ENCODE measurements at regions not wholly inside any gene's neighbourhood (a gene's known extent, or its start where the extent isn't known, plus 50 kb on each side); places are given as distances from the start of the nearest gene placed in this dataset.
"Not testable (repeated sequence)": the region's sequence is repeated elsewhere in the genome, so short reads cannot be mapped to it uniquely, and the experiment has no call there.

DNA sequence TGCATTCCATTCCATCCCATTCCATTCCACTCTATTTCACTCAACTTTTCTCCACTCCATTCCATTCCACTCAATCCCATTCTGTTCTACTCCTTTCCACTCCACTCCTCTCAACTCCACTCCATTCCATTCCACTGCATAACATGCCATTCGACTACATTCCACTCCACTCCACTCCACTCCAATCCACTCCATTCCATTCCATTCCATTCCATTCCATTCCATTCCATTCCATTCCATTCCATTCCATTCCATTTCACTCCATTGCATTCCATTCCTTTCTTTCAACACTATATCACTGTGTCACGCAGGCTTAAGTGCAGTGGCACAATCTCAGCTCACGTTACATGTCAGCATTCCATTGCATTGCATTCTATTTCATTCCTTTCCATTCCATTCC lies 1430.4 kb downstream of the TSPY10 start:
- not testable (repeated sequence) for DNase-seq (ENCODE audit: low spot score)

DNA sequence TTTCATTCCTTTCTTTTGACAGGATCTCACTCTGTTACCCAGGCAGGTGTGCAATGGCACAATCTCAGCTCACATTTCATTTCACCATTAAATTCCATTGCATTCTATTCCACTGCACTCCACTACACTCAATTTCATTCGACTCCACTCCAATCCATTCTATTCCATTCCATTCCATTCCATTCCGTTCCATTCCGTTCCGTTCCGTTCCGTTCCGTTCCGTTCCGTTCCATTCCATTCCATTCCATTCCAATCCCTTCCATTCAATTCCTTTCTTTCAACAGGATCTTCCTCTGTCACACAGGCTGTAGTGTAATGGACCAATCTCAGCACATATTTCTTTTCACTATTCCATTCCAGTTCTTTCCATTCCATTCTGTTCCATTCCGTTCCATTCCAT lies 1445.7 kb downstream of the TSPY10 start:
- no peak for DNase-seq (ENCODE audit: low spot score)

DNA sequence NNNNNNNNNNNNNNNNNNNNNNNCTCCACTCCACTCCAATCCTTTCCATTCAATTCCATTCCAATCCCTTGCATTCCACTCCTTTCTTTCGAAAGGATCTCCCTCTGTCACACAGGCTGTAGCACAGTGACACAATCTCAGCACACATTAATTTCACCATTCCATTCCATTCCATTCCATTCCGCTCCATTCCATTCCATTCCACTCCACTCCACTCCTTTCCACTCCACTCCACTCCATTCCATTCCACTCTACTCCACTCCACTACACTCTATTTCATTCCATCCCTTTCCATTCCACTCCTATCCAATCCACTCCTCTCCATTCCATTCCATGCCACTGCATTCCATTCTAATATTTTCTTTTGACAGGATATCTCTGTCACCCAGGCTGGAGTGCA lies 1459.0 kb downstream of the TSPY10 start:
- no peak for DNase-seq (ENCODE audit: low spot score)

DNA sequence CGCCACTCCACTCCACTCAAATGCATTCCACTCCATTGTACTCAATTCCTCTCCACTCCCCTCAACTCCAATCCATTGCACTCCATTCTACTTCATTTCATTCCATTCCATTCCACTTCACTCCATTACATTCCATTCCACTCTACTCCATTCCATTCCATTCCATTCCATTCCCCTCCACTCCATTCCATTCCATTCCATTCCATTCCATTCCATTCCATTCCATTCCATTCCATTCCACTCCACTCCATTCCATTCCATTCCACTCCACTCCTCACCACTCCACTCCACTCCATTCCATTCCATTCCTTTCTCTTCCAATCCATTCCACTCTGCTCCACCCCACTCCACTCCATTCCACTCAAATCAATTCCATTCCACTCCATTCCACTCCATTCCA lies 1459.9 kb downstream of the TSPY10 start:
- no peak for DNase-seq (ENCODE audit: low spot score)

GRCh38 chrY:10993955-10994354 lies 1466.3 kb downstream of the TSPY10 start:
- no peak for DNase-seq (ENCODE audit: low spot score)

- DNase-seq (ENCODE audit: low spot score) = not testable (repeated sequence)
These were observed 1472.0 kb downstream of the TSPY10 start for GRCh38 chrY:10999715-11000114.

DNA sequence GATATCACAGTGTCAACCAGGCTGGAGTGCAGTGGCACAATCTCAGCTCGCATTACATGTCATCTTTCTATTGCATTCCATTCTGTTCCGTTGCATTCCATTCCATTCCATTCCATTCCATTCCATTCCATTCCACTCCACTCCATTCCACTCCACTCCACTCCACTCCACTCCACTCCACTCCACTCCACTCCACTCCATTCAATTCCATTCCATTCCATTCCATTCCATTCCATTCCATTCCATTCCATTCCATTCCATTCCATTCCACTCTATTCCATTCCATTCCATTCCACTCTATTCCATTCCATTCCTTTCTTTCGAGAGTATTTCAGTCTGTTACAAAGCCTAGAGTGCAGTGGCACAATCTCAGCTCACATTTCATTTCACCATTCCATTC lies 1486.5 kb downstream of the TSPY10 start:
- DNase-seq (ENCODE audit: low spot score) = not testable (repeated sequence)

DNA sequence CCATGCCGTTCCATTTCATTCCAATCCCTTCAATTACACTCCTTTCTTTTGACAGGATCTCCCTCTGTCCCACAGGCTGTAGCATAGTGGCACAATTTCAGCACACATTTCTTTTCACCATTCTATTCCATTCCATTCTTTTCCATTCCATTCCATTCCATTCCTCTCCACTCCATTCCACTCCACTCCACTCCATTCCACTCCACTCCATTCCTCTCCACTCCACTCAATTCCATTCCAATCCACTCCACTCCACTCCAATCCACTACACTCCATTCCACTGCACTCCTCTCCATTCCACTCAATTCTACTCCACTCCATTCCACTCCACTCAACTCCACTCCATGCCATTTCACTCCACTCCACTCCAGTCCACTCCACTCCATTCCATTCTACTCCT lies 1495.1 kb downstream of the TSPY10 start:
- DNase-seq (ENCODE audit: low spot score) = no peak

- no peak for DNase-seq (ENCODE audit: low spot score)
These were observed 1516.7 kb downstream of the TSPY10 start for GRCh38 chrY:11044234-11044883.

DNA sequence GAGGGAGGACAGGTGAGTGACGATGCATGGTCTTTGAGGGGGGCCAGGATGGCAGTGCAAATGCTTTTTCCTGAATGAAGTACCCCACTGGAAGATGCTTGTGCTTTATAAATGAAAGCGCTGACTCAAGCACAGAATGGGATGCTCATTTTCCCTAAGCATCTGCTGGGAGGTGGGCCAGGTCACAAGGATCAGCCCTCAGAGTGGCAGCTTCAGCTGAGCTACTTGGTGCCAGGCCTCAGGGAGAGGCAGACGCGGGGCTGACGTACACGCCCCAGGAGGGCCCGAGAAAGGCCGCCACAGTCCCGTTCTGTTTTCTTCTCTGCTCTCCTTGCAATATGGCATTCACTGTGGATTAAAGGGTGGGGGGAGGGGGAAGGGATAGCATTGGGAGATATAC lies 1535.8 kb downstream of the TSPY10 start:
- no peak for DNase-seq (ENCODE audit: low spot score)

- no peak for DNase-seq (ENCODE audit: low spot score)
These were observed 1536.3 kb downstream of the TSPY10 start for GRCh38 chrY:11063960-11064359.

DNA sequence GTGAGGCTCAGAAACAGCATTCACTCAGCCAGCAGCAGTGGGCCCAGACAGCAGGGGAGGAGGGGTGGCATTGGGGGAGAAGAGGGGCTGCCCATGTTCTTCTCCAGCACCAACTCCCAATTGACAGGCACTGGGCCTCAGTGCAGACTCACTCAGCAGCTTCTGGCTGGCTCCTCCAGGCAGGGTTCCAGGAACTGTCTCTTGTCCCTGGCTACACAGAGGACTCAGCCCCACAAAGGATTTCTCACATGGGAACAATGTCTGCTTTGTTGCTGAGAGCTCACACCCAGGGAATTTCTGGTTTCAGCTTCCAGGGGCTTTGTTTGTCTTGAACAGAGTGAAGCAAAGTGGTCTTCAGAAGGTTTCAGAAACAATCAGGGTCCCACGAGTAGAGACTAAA lies 1536.7 kb downstream of the TSPY10 start:
- DNase-seq (ENCODE audit: low spot score) = no peak

GRCh38 chrY:11069271-11069670 lies 1541.6 kb downstream of the TSPY10 start:
- no peak for DNase-seq (ENCODE audit: low spot score)

DNA sequence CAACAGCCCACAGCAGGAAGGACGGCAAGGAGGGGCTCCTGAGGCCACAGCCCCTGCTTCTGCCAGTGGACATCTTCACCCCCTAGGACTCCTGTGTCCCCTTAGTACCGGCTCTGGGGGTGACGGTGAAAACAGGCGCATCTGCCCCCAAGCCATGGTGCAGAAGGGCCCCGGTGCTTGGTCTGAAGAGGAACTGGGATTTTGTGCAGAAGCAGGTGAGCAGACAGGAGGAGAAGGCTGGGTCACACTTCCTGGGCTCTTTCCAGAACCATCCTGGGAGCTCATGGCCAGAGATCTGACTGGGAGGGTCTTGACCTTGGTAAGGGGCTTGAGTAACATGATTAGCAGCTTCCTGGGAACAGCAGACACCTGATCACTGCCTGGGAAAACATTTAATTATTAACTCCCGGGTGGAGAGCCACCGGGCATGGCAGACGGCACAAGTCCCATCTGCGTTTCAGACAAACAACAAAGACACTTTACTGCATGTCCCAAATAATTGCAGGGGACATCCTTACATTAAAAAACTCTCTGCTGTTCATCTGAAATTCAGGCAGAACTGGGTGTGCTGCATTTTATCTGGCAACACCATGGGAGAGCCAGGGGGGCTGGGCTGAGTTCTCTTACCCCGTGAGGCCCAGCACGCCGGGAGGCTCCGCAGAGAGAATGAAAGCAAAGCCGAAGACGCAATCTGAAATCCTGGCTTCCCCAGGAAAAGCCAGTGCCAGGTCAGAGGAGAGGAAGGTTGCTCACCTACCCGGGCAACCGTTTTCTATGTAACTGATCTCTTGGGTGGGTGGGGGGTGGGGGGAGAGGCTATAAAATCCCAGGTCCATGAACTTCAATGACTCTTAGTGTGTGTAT lies 1542.8 kb downstream of the TSPY10 start:
- no peak for DNase-seq (ENCODE audit: low spot score)

- DNase-seq (ENCODE audit: low spot score) = not testable (repeated sequence)
These were observed 1558.1 kb downstream of the TSPY10 start for GRCh38 chrY:11085801-11086200.

DNA sequence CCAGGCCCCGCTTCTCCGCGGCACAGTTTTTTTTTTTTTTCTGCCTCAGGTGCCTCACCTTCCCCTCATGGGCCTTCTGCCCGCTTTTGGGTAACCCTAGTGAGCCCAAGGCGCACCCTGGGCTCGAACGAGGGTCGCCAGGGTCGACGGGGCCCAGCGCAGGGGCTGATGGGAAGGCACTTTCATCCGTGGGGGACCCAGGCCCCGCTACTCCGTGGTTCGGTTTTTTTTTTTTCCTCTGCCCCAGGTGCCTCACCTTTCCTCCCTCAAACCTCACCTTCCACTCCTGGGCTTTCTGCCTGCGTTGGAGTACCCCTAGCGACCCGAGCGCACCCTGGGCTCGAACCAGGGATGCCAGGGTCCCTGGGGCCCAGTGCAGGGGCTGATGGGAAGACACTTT lies 1569.8 kb downstream of the TSPY10 start:
- not testable (repeated sequence) for DNase-seq (ENCODE audit: low spot score)

DNA sequence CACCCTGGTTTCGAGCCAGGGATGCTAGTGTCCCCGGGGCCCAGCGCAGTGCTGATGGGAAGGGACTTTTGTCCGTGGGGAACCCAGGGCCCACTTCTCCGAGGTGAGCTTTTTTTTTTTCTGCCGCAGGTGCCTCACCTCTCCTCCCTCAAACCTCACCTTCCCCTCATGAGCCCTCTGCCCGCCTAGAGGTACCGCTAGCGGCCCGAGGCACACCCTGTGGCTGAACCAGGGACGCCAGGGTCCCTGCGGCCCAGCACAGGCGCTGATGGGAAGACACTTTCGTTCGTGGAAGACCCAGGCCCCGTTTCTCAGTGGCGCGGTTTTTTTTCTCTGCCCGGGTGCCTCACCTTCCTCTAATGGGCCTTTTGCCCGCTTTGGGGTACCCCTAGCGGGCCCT lies 1570.7 kb downstream of the TSPY10 start:
- not testable (repeated sequence) for DNase-seq (ENCODE audit: low spot score)

DNA sequence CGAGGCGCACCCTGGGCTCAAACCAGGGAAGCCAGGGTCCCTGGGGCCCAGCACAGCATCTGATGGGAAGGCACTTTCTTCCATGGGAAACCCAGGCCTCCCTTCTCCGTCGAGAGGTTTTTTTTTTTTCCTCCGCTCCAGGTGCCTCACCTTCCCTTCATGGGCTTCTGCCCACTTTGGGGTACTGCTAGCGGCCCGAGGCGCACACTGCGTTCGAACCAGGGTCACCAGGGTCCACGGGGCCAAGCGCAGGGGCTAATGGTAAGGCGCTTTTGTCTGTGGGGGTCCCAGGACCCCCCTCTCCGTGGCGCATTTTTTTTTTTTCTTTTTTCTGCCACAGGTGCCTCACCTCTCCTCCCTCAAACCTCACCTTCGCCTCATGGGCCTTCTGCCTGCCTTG lies 1571.3 kb downstream of the TSPY10 start:
- DNase-seq (ENCODE audit: low spot score) = no peak

GRCh38 chrY:11100472-11100871 lies 1572.8 kb downstream of the TSPY10 start:
- not testable (repeated sequence) for DNase-seq (ENCODE audit: low spot score)

DNA sequence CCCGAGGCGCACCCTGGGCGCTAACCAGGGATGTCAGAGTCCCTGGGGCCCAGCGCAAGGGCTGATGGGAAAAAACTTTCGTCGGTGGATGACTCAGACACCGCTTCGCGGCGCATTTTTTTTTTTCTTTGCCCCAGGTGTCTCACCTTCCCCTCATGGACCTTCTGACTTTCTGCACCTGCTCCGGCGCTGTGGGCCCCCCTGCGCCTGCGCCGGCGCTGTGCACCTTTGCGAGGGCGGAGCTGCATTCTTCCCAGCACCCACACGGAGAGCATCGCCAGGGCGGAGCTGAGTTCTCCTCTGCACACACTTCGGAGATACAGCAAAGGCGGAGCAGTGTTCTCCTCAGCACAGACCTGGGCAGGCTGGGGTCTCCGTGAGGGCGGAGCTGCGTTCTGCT lies 1575.3 kb downstream of the TSPY10 start:
- peak; percentile 6 for DNase-seq (ENCODE audit: low spot score)

- DNase-seq (ENCODE audit: low spot score) = not testable (repeated sequence)
These were observed 1579.6 kb downstream of the TSPY10 start for GRCh38 chrY:11107127-11107918.

GRCh38 chrY:11151724-11152123 lies 1549.3 kb upstream of the USP9Y start:
- not testable (repeated sequence) for DNase-seq (ENCODE audit: low spot score)

DNA sequence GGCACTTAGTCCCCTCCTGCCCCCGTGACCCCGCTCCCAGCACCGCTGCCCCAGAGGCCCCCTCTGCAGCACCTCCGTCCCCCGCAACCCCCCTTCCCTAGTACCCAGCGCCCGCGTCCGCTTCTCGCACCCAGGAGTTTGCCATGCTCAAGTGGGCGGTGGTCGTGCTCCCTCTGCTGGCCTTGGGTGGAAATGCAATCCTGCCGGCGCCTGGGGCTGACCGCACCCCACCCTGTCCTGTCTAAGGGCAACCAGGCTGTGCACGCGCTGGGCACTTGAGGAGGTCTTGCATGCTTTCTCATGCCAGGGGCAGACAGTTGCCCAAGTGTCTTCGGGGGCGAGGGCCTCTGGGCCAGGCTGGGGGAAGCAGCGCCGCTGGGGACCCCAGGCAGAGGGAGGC lies 1544.9 kb upstream of the USP9Y start:
- not testable (repeated sequence) for DNase-seq (ENCODE audit: low spot score)
